Esophagus muscularis mucosa (tissue), 4 donors: ENCODE measurements at regions not wholly inside any gene's neighbourhood (a gene's known extent, or its start where the extent isn't known, plus 50 kb on each side); places are given as distances from the start of the nearest gene placed in this dataset.

ENCODE experiments used
- CTCF ChIP-seq, 3 experiments: fragments of 200-600 bp in 2 of 3; fragments of 450-650 bp in 1 of 3; sonication (generic) in 2 of 3; IDR thresholded peaks; one replicate each; pipeline ENCODE4 v1.5.1; 2017 to 2019; ENCODE audit warnings: antibody characterized with exemption in 3 of 3, mild to moderate bottlenecking in 2 of 3, moderate library complexity in 1 of 3
- EP300 ChIP-seq: sonication (generic); formaldehyde crosslinking; IDR thresholded peaks from one replicate; pipeline ENCODE4 v1.6.1; 2017; ENCODE audit warnings: antibody characterized with exemption
- POLR2A ChIP-seq: fragments of 450-650 bp; IDR thresholded peaks from one replicate; pipeline ENCODE4 v1.6.1; 2017; ENCODE audit warnings: antibody characterized with exemption, moderate library complexity, mild to moderate bottlenecking, low read depth

GRCh38 chrX:109875831-109876230 is 127.1 kb upstream of the TMEM164 start:
- no peak for TF ChIP-seq POLR2A
- TF ChIP-seq CTCF (IDR thresholded peaks at IDR 0.05), result no peak
- no peak for TF ChIP-seq EP300
